OCI-LY7 (cell line): ENCODE measurements at regions not wholly inside any gene's neighbourhood (a gene's known extent, or its start where the extent isn't known, plus 50 kb on each side); places are given as distances from the start of the nearest gene placed in this dataset.

Source experiments
- BruUV-seq: library from RNA; stranded (reverse); fragments of 400-500 nt; replicated peaks from 2 replicates; lab custom pipeline; 2021; lab: Mats Ljungman, UMichigan
- CTCF ChIA-PET: fragments of 300-600 bp; sonication (Branson Sonifier 250); formaldehyde crosslinking; loops from one replicate; lab custom pipeline; 2022; ENCODE audit warnings: antibody characterized with exemption; ENCODE audit not compliant: unreplicated experiment; lab: Charles Lee
- POLR2A ChIA-PET: fragments of 300-600 bp; sonication (Branson Sonifier 250); formaldehyde crosslinking; loops from one replicate; lab custom pipeline; 2022; ENCODE audit warnings: antibody characterized with exemption; lab: Charles Lee
- DNase-seq: peaks from one replicate; pipeline ENCODE4 v3.0.0-alpha.2; 2015; ENCODE audit warnings: low spot score
- H2AFZ ChIP-seq: fragments of 200-600 bp; sonication (generic), shearing (Covaris generic); 2 replicates; pipeline ENCODE4 v1.6.1; 2014; ENCODE audit warnings: mild to moderate bottlenecking, antibody characterized with exemption, low read length, moderate library complexity
- H3K27ac ChIP-seq: fragments of 200-600 bp; sonication (generic); 2 replicates; pipeline ENCODE4 v1.5.1; 2014; ENCODE audit warnings: mixed run types, low read depth, mild to moderate bottlenecking, moderate library complexity, low read length, inconsistent platforms; ENCODE audit not compliant: poor library complexity, severe bottlenecking
- H3K36me3 ChIP-seq: fragments of 200-600 bp; sonication (generic); 2 replicates; pipeline ENCODE4 v1.6.1; 2014; ENCODE audit warnings: mild to moderate bottlenecking, antibody characterized with exemption, low read length, moderate library complexity, mixed read lengths; ENCODE audit not compliant: insufficient read depth
- H3K4me1 ChIP-seq: fragments of 200-600 bp; sonication (generic); 2 replicates; pipeline ENCODE4 v1.5.1; 2014; ENCODE audit warnings: mild to moderate bottlenecking, low read length; ENCODE audit not compliant: insufficient read depth, poor library complexity, severe bottlenecking
- H3K4me2 ChIP-seq: fragments of 200-600 bp; sonication (generic); 2 replicates; pipeline ENCODE4 v1.6.1; 2014; ENCODE audit warnings: mild to moderate bottlenecking, low read length
- H3K4me3 ChIP-seq: fragments of 200-600 bp; sonication (generic); 2 replicates; pipeline ENCODE4 v1.5.1; 2014; ENCODE audit warnings: mild to moderate bottlenecking, low read depth, low read length; ENCODE audit not compliant: poor library complexity, severe bottlenecking
- H3K79me2 ChIP-seq: fragments of 200-600 bp; sonication (generic); 2 replicates; pipeline ENCODE4 v1.6.1; 2016; ENCODE audit warnings: low read depth, mild to moderate bottlenecking, low read length, moderate library complexity, mixed read lengths; ENCODE audit not compliant: insufficient read depth
- H3K9me2 ChIP-seq: fragments of 200-600 bp; sonication (generic); 2 replicates; pipeline ENCODE4 v1.6.1; 2016; ENCODE audit warnings: mild to moderate bottlenecking, low read length, mixed read lengths; ENCODE audit not compliant: insufficient read depth
- H3K9me3 ChIP-seq: fragments of 200-600 bp; sonication (generic); 2 replicates; pipeline ENCODE4 v1.6.1; 2014; ENCODE audit warnings: mild to moderate bottlenecking, mixed run types, low read length, mixed read lengths
- H4K20me1 ChIP-seq: fragments of 200-600 bp; sonication (generic); 2 replicates; pipeline ENCODE4 v1.6.1; 2014; ENCODE audit warnings: mild to moderate bottlenecking, antibody characterized with exemption, low read length, moderate library complexity, mixed read lengths; ENCODE audit not compliant: insufficient read depth
- CTCF ChIP-seq: fragments of 200-600 bp; sonication (generic); conservative IDR thresholded peaks from 2 replicates; pipeline ENCODE4 v1.5.1; 2014; ENCODE audit warnings: mild to moderate bottlenecking, antibody characterized with exemption, low read length, moderate library complexity, mixed read lengths
- EZH2phosphoT487 ChIP-seq: fragments of 200-600 bp; sonication (generic); IDR thresholded peaks from 2 replicates; pipeline ENCODE4 v1.6.1; 2018; ENCODE audit warnings: low read depth, borderline replicate concordance, mild to moderate bottlenecking, mixed run types, antibody characterized with exemption, low read length, moderate library complexity, mixed read lengths
- intact Hi-C: fragments of 100-400 bp; cut with micrococcal nuclease; formaldehyde crosslinking; loops from one replicate; pipeline ENCODE4 v1.10.0; 2022; ENCODE audit not compliant: unreplicated experiment

DNA sequence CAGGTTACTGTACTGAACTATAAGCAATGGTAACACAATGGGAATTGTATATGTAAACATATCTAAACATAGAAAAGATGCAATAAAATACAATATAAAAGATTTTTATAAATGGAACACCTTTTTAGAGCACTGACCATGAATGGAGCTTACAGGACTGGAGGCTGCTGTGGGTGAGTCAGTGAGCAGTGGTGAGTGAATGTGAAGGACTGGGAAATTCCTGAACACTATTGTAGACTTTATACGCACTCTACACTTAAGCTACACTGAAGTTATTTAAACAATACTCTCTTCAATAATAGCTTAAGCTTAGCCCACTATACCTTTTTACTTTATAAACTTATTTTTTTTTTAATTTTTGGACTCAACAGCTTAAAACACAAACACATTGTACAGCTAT is 313.5 kb downstream of the KCNC2 start:
- BruUV-seq, result no TSS peak
- Histone ChIP-seq H4K20me1 (no peaks in the 10 kb centered on the region), H3K27ac (no peak overlapping the region), H2AFZ (no peak overlapping the region), H3K4me1 (no peaks in the 10 kb centered on the region), H3K9me2 (no peaks in the 10 kb centered on the region), H3K9me3 (no peaks in the 10 kb centered on the region), H3K4me2 (no peak overlapping the region), H3K79me2 (no peaks in the 10 kb centered on the region), H3K36me3 (no peaks in the 10 kb centered on the region), H3K4me3 (no peak overlapping the region)
- DNase-seq, result no peak
- TF ChIP-seq EZH2phosphoT487, result no peak
- no peak for TF ChIP-seq CTCF
- intact Hi-C loops, result no loop called here
- POLR2A ChIA-PET, result no interaction called here
- CTCF ChIA-PET, result no interaction called here

DNA sequence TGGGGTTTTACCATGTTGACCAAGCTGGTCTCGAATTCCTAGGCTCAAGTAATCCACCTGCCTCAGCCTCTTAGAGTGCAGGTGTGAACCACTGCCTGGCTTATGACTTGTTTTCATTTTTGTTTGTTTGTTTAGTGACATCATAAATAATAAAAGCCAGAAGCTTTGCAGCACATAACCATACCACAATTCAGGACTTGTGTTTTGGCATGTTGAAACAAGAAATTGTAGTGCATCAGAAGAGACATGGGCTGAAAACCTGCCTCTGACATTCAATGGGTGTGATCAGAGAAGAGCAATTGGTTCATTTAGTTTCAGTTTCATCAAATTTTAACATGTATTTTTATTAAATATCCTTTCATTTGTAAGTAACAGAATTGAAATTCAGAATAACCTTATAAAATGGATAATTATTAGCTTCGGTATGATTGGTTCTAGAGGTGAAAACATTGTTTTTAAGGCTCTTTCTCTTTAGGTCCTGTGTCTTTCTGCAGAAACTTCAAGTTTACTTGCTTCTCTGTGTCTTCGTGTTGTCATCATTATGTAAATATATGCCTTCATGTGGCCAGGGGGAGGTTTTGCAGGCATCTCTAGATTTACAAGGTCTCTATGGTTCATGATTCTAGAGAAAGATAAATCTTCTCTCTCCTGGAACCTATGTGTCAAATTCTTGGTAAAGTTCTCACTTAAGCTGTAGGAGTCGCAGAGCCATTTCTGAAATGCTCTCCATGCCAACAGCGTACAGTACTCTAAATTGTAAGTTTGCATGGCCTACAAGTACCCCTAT is 312.0 kb downstream of the KCNC2 start:
- no TSS peak for BruUV-seq
- Histone ChIP-seq H3K79me2 (no peaks in the 10 kb centered on the region), H3K4me1 (no peaks in the 10 kb centered on the region), H3K4me3 (no peak overlapping the region), H2AFZ (no peak overlapping the region), H3K36me3 (no peaks in the 10 kb centered on the region), H3K27ac (no peak overlapping the region), H3K4me2 (no peak overlapping the region), H3K9me3 (no peaks in the 10 kb centered on the region), H4K20me1 (no peaks in the 10 kb centered on the region), H3K9me2 (no peaks in the 10 kb centered on the region)
- CTCF ChIA-PET, result no interaction called here
- intact Hi-C loops, result no loop called here
- POLR2A ChIA-PET, result interaction anchor here (0.7 kb wide), 1 partner anchor 251 kb away, joined by 3 read pairs; no protein-coding TSS in a partner anchor
- no peak for DNase-seq
- no peak for TF ChIP-seq CTCF
- TF ChIP-seq EZH2phosphoT487, result no peak

- Histone ChIP-seq H3K4me3 (no peak overlapping the region), H3K36me3 (no peaks in the 10 kb centered on the region), H3K4me1 (no peaks in the 10 kb centered on the region), H3K9me3 (no peaks in the 10 kb centered on the region), H3K9me2 (no peaks in the 10 kb centered on the region), H2AFZ (no peak overlapping the region), H4K20me1 (no peaks in the 10 kb centered on the region; the same call in 1 of the 2 replicates), H3K4me2 (no peak overlapping the region), H3K27ac (no peak overlapping the region), H3K79me2 (no peaks in the 10 kb centered on the region)
- intact Hi-C loops, result no loop called here
- BruUV-seq, result no TSS peak
- TF ChIP-seq EZH2phosphoT487 (no peak), CTCF (no peak)
- POLR2A ChIA-PET, result no interaction called here
- CTCF ChIA-PET, result no interaction called here
- DNase-seq, result no peak
These were observed 310.4 kb downstream of the KCNC2 start for GRCh38 chr12:74899031-74899829.
